ENCODE measurements at regions not wholly inside any gene's neighbourhood (a gene's known extent, or its start where the extent isn't known, plus 50 kb on each side); places are given as distances from the start of the nearest gene placed in this dataset.
"Not testable (repeated sequence)": the region's sequence is repeated elsewhere in the genome, so short reads cannot be mapped to it uniquely, and the experiment has no call there.

DNA sequence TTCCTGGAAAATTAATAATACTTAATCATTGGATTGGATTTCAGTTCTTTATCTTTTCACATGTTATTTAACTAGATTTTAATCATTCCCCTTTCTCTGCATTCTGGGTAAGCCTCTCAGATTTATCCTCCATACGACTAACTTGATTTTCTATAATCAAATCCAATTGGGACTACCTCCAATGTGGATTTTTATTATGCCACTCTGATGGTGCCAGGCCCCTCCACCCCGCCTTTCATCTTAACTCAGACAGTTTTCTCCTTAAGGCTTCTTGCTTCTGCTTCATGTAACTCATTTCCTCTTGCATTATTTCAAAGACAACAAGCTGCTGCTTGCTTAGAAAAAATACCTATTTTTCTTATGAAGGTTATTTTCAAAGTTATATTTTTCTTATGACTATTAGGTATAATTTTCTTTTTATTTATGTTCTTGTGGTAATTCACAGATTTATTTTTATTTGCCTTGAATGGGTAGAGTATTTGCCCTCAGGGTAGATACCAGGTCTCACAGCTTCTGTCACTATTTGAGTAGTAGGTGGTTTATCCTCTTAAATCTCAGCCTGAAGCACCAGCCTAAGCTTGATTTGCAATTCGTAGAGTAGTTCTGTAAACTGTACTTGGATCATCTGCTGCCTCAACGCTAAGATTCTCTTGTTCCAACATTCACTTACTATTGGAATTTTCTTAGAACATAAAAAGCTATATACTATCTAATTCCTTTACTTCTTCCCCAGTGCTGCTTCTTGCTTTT is 659.0 kb upstream of the ARRDC3 start:
- TF ChIP-seq, protein P1, sequence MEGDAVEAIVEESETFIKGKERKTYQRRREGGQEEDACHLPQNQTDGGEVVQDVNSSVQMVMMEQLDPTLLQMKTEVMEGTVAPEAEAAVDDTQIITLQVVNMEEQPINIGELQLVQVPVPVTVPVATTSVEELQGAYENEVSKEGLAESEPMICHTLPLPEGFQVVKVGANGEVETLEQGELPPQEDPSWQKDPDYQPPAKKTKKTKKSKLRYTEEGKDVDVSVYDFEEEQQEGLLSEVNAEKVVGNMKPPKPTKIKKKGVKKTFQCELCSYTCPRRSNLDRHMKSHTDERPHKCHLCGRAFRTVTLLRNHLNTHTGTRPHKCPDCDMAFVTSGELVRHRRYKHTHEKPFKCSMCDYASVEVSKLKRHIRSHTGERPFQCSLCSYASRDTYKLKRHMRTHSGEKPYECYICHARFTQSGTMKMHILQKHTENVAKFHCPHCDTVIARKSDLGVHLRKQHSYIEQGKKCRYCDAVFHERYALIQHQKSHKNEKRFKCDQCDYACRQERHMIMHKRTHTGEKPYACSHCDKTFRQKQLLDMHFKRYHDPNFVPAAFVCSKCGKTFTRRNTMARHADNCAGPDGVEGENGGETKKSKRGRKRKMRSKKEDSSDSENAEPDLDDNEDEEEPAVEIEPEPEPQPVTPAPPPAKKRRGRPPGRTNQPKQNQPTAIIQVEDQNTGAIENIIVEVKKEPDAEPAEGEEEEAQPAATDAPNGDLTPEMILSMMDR (IDR thresholded peaks at IDR 0.05) = no peak
- WGBS, 3 donors = 67 to 74% (median 68%) methylated on average over 4 of the region's 4 CpGs
- no peak for ATAC-seq

DNA sequence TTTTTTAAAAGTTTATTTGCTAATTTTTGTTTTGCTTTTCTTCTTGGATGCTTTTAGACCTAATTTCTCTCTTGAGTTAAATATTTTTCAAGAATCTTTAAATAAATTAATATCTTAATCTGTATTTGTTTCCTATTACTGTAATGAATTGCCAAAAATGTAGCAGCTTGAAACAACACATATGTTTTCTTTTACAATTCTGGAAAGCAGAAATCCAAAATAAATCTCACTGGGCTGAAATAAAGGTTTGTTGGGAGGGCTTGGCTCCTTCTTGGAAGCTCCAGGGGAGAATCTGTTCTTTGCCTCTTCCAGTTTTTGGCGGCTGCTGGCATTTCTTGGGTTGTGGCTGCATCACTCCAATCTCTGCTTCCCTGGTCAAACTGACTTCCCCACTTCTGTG is 658.1 kb upstream of the ARRDC3 start:
- DNase-seq = no peak
- WGBS, 3 donors = 65 to 90% (median 67%) methylated on average over 1 of the region's 1 CpG
- Histone ChIP-seq H3K4me1 (no peaks in the 10 kb centered on the region), H3K27me3 (ENCODE audit: insufficient read depth in 3 of 3, low read length in 2 of 3) (no peaks in the 10 kb centered on the region), H3K9me3 (no peaks in the 10 kb centered on the region), H3K27ac (no peak overlapping the region), H3K4me3 (no peak overlapping the region), H3K36me3 (ENCODE audit: insufficient read depth in 1 of 2, low read depth in 1 of 2) (no peaks in the 10 kb centered on the region)
- intact Hi-C loops (cut with DNase I) = no loop called here
- no peak for ATAC-seq
- TF ChIP-seq, protein P1 (IDR thresholded peaks at IDR 0.05) = no peak

More for the DNA sequence above, 659.0 kb upstream of the ARRDC3 start:
- no peaks in the 10 kb centered on the region for H3K27me3 ChIP-seq (ENCODE audit: insufficient read depth in 3 of 3, low read length in 2 of 3)
- H3K36me3 ChIP-seq (ENCODE audit: insufficient read depth in 1 of 2, low read depth in 1 of 2) = no peaks in the 10 kb centered on the region
- no peak for DNase-seq
- no peaks in the 10 kb centered on the region for H3K9me3 ChIP-seq
- no peak overlapping the region for H3K27ac ChIP-seq
- intact Hi-C loops (cut with DNase I) = no loop called here
- no peak overlapping the region for H3K4me3 ChIP-seq
- no peaks in the 10 kb centered on the region for H3K4me1 ChIP-seq

DNA sequence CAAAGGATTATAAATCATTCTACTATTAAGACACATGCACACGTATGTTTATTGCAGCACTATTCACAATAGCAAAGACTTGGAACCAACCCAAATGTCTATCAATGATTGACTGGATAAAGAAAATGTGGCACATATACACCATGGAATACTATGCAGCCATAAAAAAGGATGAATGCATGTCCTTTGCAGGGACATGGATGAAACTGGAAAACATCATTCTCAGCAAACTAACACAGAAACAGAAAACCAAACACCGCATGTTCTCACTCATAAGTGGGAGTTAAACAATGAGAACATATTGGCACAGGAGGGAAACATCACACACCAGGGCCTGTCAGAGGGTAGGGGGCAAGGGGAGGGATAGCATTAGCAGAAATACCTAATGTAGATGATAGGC is 646.7 kb upstream of the ARRDC3 start:
- H3K4me3 ChIP-seq; DNase-seq; H3K27ac ChIP-seq; H3K27me3 ChIP-seq (ENCODE audit: insufficient read depth in 3 of 3, low read length in 2 of 3); H3K9me3 ChIP-seq; H3K36me3 ChIP-seq (ENCODE audit: insufficient read depth in 1 of 2, low read depth in 1 of 2); H3K4me1 ChIP-seq; intact Hi-C loops (cut with DNase I); ATAC-seq: not testable (repeated sequence)
- WGBS, 3 donors = 90 to 99% (median 95%) methylated on average over 2 of the region's 2 CpGs

DNA sequence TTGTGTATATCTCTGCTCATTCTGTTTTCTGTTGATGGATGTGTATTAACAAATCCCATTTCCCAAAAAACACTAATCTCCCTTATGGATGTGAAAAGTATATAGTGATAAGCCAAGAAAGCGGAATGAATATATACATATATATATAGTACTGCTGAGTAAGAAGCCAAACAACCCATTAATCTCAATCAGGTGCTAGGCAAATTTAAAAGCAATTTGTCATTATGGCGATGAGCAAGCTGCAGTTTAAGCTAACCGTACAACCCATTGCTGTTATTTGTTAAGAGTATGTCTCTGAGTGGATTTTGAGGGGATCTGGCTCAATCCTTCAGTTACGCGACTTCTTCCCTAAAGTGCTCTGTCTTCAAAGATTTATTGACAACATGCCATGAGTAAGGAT is 640.4 kb upstream of the ARRDC3 start:
- no peak for DNase-seq
- 72 to 78% (median 77%) methylated on average over 5 of the region's 5 CpGs for WGBS, 3 donors
- no peak for ATAC-seq
- intact Hi-C loops (cut with DNase I) = no loop called here
- H3K9me3 ChIP-seq = no peaks in the 10 kb centered on the region
- H3K4me3 ChIP-seq = no peak overlapping the region
- H3K4me1 ChIP-seq = no peaks in the 10 kb centered on the region
- H3K36me3 ChIP-seq (ENCODE audit: insufficient read depth in 1 of 2, low read depth in 1 of 2) = no peaks in the 10 kb centered on the region
- TF ChIP-seq, protein P1 (IDR thresholded peaks at IDR 0.05) = no peak
- no peaks in the 10 kb centered on the region for H3K27me3 ChIP-seq (ENCODE audit: insufficient read depth in 3 of 3, low read length in 2 of 3)
- H3K27ac ChIP-seq = no peak overlapping the region

DNA sequence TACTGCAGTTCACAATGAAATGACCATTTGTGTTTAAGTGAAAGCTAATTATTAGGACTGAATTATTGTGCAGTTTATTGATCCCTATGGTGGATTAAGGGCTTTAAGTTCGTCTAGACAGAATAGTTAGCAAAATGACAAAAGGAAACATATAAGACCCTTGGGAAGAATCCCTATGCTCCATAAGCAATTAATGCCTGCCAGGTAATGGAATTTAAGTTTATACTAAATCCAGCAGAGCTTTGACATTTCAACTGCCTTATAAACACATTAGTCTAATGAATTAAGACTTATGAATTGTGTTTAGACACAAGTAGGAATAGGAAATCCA is 640.0 kb upstream of the ARRDC3 start:
- no peak overlapping the region for H3K27ac ChIP-seq
- H3K36me3 ChIP-seq (ENCODE audit: insufficient read depth in 1 of 2, low read depth in 1 of 2) = no peaks in the 10 kb centered on the region
- WGBS, 3 donors = 11 to 32% (median 27%) methylated on average over 1 of the region's 1 CpG
- TF ChIP-seq, protein P1 (IDR thresholded peaks at IDR 0.05) = no peak
- no peaks in the 10 kb centered on the region for H3K27me3 ChIP-seq (ENCODE audit: insufficient read depth in 3 of 3, low read length in 2 of 3)
- H3K4me3 ChIP-seq = no peak overlapping the region
- no peaks in the 10 kb centered on the region for H3K4me1 ChIP-seq
- no peak for ATAC-seq
- intact Hi-C loops (cut with DNase I) = no loop called here
- DNase-seq = no peak
- H3K9me3 ChIP-seq = no peaks in the 10 kb centered on the region
